DOHH2 (cell line): ENCODE measurements at regions not wholly inside any gene's neighbourhood (a gene's known extent, or its start where the extent isn't known, plus 50 kb on each side); places are given as distances from the start of the nearest gene placed in this dataset.

ENCODE experiments used
- CTCF ChIP-seq: fragments of 200-600 bp; sonication (generic); IDR thresholded peaks from one replicate; pipeline ENCODE4 v1.5.1; 2014; ENCODE audit warnings: antibody characterized with exemption, mild to moderate bottlenecking, low read depth, low read length; ENCODE audit not compliant: poor library complexity, severe bottlenecking
- EZH2phosphoT487 ChIP-seq: fragments of 200-600 bp; sonication (generic); IDR thresholded peaks from 2 replicates; pipeline ENCODE4 v1.6.1; 2017; ENCODE audit warnings: borderline replicate concordance, mild to moderate bottlenecking, antibody characterized with exemption, low read length, moderate library complexity, mixed read lengths

GRCh38 chr6:113366505-113366904, 490.6 kb upstream of the MARCKS start:
- TF ChIP-seq CTCF (no peak), EZH2phosphoT487 (no peak)
